ENCODE measurements at regions not wholly inside any gene's neighbourhood (a gene's known extent, or its start where the extent isn't known, plus 50 kb on each side); places are given as distances from the start of the nearest gene placed in this dataset.

- no peak for DNase-seq
These were observed 52.5 kb upstream of the UNC5B start for GRCh38 chr10:71159892-71160291.

GRCh38 chr10:71161425-71161824 is 50.9 kb upstream of the UNC5B start:
- DNase-seq: no peak
